Coronary artery (tissue), 2 donors: ENCODE measurements at regions not wholly inside any gene's neighbourhood (a gene's known extent, or its start where the extent isn't known, plus 50 kb on each side); places are given as distances from the start of the nearest gene placed in this dataset.

Experiments
- DNase-seq: peaks from one replicate; pipeline ENCODE4 v3.0.0-alpha.2; 2017; ENCODE audit warnings: low spot score
- H3K27ac ChIP-seq, 2 donors: fragments of 200-600 bp; sonication (generic); one replicate each; pipeline ENCODE4 v1.5.1; 2016 to 2019
- H3K4me3 ChIP-seq: fragments of 200-600 bp; sonication (generic); 2 replicates; pipeline ENCODE4 v1.5.1; 2016; ENCODE audit warnings: mild to moderate bottlenecking, moderate library complexity
- TF ChIP-seq, protein P1 (sequence below): fragments of 200-600 bp; sonication (generic); IDR thresholded peaks from one replicate; pipeline ENCODE4 v1.5.1; 2019; ENCODE audit warnings: antibody characterized with exemption

DNA sequence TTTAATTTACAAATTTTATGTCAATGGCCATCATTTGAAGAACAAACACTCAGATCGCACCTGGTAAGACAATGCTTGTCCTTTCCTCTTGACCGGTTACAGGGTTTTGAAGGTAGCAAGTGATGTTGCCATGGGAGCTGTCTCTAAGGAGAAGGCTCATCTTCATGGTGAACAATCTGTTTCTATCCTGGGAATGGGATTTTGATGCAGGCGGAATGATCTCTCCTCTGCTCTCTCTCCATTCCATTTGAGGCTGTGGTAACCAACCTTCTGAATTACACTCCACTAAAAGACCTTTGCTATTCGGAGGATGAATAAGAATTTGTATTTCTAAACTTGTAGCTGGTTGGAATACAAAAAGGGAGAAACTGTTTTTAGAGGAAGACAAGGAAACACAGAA lies 57.9 kb upstream of the SLC5A9 start:
- no peak overlapping the region for H3K27ac ChIP-seq
- TF ChIP-seq, protein P1, sequence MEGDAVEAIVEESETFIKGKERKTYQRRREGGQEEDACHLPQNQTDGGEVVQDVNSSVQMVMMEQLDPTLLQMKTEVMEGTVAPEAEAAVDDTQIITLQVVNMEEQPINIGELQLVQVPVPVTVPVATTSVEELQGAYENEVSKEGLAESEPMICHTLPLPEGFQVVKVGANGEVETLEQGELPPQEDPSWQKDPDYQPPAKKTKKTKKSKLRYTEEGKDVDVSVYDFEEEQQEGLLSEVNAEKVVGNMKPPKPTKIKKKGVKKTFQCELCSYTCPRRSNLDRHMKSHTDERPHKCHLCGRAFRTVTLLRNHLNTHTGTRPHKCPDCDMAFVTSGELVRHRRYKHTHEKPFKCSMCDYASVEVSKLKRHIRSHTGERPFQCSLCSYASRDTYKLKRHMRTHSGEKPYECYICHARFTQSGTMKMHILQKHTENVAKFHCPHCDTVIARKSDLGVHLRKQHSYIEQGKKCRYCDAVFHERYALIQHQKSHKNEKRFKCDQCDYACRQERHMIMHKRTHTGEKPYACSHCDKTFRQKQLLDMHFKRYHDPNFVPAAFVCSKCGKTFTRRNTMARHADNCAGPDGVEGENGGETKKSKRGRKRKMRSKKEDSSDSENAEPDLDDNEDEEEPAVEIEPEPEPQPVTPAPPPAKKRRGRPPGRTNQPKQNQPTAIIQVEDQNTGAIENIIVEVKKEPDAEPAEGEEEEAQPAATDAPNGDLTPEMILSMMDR, result no peak
- H3K4me3 ChIP-seq, result no peak overlapping the region
- DNase-seq, result no peak

DNA sequence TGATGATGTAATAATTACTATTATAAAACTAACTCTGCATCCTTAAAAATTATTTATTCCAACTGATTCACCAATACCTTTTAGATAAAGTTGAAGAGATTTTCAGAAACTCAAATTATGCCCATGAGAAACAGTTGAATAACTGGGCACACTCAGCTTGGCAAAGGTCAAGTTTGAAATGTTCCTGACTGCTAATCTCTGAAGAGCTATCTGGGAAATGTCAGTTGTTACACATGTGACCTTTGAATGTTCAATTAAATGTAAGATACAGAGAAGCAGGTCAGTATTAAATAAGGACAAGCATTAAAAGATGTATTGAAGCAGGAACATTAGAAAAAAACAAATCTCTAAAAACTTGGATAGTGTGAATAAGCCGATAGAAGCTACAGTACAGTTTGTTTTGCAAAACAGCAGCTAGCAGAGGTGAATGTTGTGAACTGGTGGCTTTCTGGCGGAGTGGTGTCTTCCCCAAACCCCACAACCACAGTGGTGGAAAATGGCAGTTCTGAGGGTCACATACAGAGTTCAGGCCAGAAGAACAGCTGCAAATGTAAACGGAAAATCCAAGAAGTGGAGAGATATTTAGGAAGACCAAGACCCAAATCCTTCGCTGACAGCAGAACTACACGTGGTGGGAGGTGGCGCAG lies 61.9 kb upstream of the SLC5A9 start:
- DNase-seq, result no peak
- Histone ChIP-seq H3K27ac (no peak overlapping the region), H3K4me3 (no peak overlapping the region)
- TF ChIP-seq, protein P1, result no peak

DNA sequence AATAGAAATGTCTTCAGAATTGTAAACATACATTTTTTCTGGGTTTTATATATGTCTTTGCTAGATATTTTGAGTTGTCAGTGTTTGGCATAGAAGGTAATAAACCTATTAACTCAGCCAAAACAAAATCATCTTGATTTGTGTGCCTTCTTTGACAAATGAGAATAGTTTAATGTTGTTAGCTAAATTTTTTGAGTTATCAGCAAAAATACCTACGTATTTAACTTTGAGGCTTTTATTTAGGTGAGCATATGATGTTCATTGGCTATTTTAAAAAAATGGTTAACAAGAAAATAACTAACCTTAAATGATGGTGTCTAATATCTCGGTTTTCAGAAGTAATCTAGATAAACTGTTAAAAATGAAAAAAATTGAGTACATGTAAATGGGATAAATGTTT lies 83.2 kb upstream of the SLC5A9 start:
- TF ChIP-seq, protein P1, result no peak
- H3K27ac ChIP-seq, result no peak overlapping the region
- H3K4me3 ChIP-seq, result no peak overlapping the region
- no peak for DNase-seq

DNA sequence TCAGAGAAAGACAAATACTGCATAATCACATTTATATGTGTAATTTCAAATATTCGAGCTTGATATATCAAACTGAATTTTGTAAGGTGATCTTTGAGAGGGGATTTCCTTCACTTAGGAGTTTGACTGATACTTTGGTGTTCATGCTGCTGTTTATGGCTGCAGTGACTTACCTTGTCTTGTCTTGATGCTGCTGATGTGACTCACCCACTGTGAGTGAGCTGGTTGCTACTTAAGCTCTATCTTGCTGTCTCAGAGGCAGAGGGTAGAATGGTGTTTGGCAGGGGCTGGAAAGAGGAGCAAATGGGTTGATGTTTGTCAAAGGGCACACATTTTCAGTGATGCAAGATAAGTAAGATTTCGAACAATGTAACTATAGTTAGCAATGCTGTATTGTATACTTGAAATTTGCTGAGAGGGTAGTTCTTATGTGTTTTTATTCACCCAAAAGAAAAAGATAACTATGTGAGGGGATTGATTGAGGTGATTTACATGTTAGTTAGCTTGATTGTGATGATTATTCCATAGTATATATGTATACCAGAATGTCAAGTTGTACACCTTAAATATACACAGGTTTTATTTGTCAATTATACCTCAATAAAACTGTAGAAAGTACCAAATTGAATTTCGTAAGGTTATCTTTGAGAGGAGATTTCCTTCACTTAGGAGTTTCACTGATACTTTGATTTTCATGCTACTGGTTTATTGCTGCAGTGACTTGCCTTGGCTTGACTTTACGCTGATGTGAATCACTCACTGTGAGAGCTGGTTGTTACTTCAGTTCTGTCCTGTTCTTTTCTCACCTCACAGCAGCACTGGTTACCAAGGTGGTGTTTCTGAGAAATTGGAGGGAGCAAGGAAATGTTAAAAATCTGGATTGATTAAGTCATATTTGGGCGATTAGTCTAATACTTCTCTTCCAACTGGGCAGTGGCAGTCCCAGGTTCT lies 94.5 kb upstream of the SLC5A9 start:
- TF ChIP-seq, protein P1, result no peak
- no peak overlapping the region for H3K27ac ChIP-seq
- no peak for DNase-seq
- no peak overlapping the region for H3K4me3 ChIP-seq

DNA sequence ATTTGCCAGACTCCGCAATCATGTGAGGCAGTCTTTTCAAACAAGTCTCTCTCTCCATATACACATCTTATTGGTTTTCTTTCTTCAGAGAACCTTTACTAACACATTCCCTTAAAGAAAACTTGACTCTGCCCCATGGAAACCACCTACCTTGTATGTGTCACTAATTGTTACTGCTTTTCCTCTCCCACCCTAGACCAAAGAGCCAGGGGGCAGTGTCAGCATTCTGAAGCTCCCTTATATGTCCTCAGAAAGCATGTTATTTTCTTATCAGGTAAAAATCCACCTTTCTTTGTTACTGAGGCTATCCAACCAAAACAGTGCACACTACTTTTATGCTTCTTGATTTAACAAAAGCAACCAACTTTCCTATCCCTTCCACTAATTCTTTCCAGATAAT lies 98.9 kb upstream of the SLC5A9 start:
- H3K27ac ChIP-seq, result no peak overlapping the region
- no peak for DNase-seq
- TF ChIP-seq, protein P1, result no peak
- H3K4me3 ChIP-seq, result no peak overlapping the region

DNA sequence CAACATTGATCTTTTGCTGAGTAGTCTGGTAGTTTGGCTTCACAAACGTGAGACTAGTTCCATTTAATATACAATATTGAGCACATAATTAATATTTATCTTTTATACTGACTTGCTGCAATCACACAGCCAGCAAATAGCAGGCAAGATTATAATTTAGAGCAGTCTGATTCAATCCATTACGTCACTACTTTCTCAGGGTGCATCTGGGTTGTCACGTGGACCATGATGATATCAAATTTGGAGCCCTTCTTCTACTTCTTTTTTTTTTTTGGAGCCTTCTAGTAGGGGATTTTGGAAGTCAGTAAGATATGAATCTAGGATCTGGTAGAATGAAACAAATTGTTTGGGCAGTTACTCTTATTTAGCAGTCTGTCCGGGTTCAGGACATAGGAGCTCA lies 100.6 kb upstream of the SLC5A9 start:
- TF ChIP-seq, protein P1, result no peak
- Histone ChIP-seq H3K4me3 (no peak overlapping the region), H3K27ac (no peak overlapping the region)
- no peak for DNase-seq
